GM12865 (cell line): ENCODE measurements at regions not wholly inside any gene's neighbourhood (a gene's known extent, or its start where the extent isn't known, plus 50 kb on each side); places are given as distances from the start of the nearest gene placed in this dataset.

Experiments used
- DNase-seq: peaks from one replicate; pipeline ENCODE4 v3.0.0; 2010; ENCODE audit warnings: low read depth
- H3K4me3 ChIP-seq: 2 replicates; pipeline ENCODE4 v1.5.1; 2011; ENCODE audit warnings: mild to moderate bottlenecking, low read depth, low read length, control low read depth
- CTCF ChIP-seq: IDR thresholded peaks from 2 replicates; pipeline ENCODE4 v1.5.1; 2011; ENCODE audit warnings: low read length, control low read depth, low read depth, inconsistent platforms; ENCODE audit not compliant: insufficient read depth; ENCODE audit errors: missing control alignments

- no peak for DNase-seq
- H3K4me3 ChIP-seq = no peak overlapping the region
- no peak for TF ChIP-seq CTCF
Measured at GRCh38 chr3:16103472-16103871, 71.0 kb upstream of the GALNT15 start.

GRCh38 chr3:16104156-16104555 is 70.3 kb upstream of the GALNT15 start:
- no peak for TF ChIP-seq CTCF
- DNase-seq = no peak
- H3K4me3 ChIP-seq = no peak overlapping the region

- no peak overlapping the region for H3K4me3 ChIP-seq
- DNase-seq = no peak
- TF ChIP-seq CTCF = no peak
Measured at GRCh38 chr3:16106050-16106449, 68.4 kb upstream of the GALNT15 start.

GRCh38 chr3:16108424-16108823 is 66.1 kb upstream of the GALNT15 start:
- H3K4me3 ChIP-seq = no peak overlapping the region
- no peak for DNase-seq
- TF ChIP-seq CTCF = no peak

GRCh38 chr3:16109929-16110328 is 64.6 kb upstream of the GALNT15 start:
- no peak for TF ChIP-seq CTCF
- no peak for DNase-seq
- H3K4me3 ChIP-seq = no peak overlapping the region

- no peak overlapping the region for H3K4me3 ChIP-seq
- TF ChIP-seq CTCF = no peak
- DNase-seq = no peak
Measured at GRCh38 chr3:16112910-16113504, 61.5 kb upstream of the GALNT15 start.

- DNase-seq = no peak
- no peak overlapping the region for H3K4me3 ChIP-seq
- TF ChIP-seq CTCF = no peak
Measured at GRCh38 chr3:16113704-16114103, 60.8 kb upstream of the GALNT15 start.
